ENCODE measurements at regions not wholly inside any gene's neighbourhood (a gene's known extent, or its start where the extent isn't known, plus 50 kb on each side); places are given as distances from the start of the nearest gene placed in this dataset.

DNA sequence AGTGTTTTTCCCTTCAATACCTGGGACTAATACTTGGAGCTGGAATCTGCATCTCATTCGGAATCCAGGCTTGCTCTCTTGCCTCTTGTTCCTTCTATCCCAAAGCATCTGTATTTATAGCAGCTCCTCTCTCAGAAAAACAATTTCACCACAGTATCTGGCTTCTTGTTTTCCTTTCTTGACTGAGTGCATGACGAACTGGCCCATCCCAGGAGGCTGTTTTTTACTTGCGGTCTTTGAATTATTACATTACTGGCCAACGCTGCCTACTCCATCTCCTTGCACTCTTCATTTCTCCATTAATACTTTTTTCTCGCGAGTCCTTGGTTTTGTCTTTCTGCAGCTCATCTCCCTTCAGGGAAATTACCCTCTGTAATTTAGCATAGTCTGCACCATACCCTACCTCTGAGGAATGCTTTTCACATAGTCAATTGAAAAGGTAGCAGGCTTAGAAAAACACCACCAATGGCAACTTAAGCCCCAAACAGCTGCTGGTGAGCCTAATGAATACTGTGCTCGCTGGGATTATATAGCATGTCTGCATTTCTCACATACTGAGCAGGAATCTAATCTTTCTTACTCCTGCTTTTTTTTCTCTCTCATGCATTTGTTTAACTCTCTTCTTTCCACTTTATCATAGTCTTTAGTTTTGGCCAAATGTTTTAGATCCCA is 277.4 kb upstream of the SESN3 start:
- no peak for DNase-seq

DNA sequence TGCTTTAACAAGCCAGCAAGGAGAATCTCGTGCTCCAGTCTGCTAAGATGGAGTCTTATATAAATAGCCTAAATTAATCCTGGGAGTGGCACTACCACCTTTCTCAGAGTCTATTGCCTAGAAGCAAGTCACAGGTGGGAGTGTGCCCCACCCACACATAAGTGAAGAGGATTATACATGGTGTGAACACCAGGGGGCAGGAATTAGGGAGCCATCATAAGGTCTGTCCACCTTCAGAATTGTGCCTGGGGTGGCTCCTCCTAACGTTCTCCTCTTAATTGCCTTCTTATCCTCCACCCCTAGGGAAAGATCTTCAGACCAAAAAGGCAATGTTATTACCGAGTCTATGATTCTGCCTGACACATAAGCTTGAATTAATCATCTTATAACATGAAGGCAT is 276.8 kb upstream of the SESN3 start:
- peak in 1 of 2 donors; percentile 4 for DNase-seq

GRCh38 chr11:95506777-95507176 is 275.8 kb upstream of the SESN3 start:
- no peak for DNase-seq

DNA sequence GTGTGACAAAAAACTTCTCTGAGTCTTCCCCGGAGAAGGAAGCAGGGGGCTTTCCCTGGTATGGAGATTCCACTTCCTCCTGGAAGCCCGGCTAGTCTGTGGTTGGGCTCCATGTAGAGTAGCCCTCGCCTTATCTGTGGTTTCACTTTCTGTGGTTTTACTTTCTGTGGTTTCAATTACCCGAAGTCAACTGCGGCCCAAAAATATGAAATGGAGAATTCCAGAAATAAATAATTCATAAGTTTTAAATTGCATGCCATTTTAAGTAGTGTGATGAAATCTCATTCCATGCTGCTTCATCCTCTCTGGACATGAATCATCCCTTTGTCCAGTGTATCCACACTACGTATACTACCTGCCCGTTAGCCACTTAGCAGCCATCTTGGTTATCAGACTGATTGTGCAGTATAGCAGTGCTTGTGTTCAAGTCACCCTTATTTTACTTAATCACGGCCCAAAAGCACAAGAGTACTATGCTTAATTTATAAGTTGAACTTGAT is 275.0 kb upstream of the SESN3 start:
- no peak for DNase-seq

DNA sequence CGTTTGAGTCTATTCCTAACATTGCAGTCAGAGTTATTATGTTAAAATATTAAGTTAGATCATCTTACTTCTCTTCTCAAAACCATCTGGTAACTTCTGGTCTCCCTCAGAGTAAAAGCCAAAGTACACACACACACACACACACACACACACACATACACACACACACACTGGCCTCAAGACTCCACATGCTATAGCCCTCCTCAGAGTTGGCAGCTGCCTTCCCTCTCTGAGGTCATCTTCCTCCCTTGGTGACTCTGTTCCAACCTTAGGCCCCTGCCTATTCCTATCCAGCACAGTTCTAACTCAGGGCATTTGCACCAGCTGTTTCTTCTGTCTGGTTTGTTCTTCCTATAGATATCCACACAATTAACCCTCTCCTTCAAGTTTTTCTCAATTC is 272.0 kb upstream of the SESN3 start:
- no peak for DNase-seq

DNA sequence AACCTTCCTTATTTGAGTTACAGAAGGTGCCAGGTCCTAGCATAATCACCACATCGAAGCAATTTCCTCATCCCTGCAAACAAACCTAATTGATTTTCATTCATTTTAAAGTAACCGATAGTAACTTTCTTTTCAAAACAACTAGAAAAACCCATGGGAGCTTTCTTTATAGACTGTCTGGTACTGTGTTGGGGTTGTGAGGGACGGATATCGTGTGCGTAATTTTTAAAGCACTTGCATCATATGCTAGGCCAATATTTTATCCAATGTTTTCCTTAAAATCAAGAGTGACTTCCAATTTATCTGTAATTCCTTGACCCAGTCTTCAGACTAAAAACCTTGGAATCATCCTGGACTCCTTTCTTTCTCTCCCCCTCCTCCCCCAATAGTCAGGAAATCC is 271.5 kb upstream of the SESN3 start:
- DNase-seq, result no peak

DNA sequence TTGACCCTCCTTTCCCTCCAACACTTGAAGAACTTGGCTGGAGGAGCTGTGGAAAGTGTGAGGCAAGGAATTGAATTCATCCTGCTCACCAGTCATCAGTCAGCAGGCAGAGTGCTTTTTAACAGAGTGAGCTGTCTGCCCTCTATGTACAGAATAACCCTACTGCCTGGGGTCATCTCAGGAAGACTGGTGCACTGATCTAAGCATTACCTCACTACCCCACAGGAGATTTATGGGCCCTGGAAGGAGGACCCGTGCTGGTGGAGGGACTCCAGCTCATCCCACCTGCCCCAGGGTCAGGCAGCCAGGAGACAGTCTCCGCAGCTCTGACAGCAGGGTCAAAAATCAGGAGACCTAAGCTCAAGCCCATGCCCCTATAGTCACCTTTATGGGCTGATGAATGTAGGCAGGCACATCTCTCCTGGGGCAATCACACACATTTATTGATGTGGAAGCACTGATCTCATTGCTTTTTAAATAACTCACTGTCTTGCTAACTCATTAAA is 270.8 kb upstream of the SESN3 start:
- DNase-seq, result no peak

GRCh38 chr11:95500466-95500865 is 269.5 kb upstream of the SESN3 start:
- DNase-seq, result no peak

DNA sequence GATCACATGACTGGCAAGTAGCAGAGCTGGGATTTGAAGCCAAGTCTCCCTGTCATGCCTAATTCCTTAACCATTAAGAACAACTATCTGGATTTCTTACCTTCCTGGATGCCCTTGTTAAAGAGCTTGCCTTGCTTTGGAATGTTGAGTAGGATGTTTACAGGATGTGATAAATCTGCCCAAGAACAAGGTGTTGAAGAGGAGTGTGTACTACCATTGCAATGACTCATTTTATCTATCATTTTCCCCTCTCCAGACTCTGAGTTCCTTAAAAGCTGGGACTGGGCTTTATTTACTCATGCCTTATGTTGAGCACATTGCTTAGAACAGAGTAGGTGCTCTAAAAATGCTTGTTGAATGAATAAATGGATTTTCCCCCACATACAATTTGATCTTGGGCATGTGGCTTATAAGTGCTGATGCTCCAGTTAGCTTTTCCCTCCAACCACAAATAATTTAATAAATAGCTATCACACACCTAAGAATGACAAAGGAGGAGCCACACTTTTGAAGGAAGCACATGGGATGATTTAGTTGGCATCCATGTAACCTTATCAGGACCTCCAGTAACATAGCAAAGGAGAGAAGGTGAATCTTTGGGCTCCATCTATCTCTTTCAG is 268.6 kb upstream of the SESN3 start:
- no peak for DNase-seq

DNA sequence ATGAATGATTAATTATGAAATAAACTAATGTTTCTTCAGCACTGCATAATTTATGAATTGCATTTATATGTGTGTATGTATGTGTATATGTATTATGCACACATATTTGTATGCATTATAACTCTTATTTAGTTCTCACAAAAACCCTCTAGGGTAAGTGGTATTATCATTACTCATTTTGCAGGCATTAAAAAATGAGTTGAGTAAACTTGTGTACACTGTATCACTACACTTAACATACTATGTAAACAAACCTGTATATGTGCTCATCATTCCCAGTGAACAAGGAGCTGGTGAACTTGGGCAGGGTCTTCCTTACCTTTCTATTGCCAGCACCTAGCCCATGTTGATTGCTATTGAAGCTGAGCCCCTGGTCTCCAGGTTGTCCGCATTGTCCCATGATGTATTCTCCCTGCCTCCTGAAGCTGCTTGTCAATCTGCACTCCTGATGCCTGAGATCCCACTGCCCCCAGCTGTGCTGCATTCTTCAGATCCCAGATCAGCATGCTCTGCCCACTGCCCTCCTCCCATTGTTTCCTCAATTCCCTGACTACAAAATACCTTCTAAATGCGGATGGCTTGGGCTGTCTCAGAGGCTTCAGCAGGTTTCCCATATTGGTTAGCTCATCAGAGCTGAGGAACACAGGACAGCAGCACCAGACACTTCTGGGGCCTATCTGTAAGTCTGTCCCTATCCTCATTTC is 267.9 kb upstream of the SESN3 start:
- DNase-seq, result no peak

GRCh38 chr11:95496901-95497300 is 265.9 kb upstream of the SESN3 start:
- DNase-seq, result no peak

DNA sequence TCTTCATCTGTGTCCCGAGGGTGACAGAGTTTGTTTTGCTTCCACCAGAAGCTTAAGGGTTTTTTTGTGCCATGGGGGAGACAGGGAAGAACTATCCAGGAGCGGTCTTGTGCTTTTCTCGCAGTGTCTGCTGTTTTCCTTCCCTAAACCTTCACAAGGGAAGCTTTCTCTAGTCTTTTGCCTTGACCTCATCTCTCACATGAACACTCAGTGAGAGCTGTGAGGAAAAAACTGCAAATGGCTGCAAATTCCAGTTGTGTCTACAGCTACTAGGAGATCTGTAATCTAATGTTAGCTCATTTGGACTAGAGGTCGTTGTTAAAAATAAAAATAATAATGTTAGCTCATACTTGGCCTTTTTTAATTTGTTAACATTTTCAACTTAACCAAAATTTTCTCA is 264.7 kb upstream of the SESN3 start:
- no peak for DNase-seq

DNA sequence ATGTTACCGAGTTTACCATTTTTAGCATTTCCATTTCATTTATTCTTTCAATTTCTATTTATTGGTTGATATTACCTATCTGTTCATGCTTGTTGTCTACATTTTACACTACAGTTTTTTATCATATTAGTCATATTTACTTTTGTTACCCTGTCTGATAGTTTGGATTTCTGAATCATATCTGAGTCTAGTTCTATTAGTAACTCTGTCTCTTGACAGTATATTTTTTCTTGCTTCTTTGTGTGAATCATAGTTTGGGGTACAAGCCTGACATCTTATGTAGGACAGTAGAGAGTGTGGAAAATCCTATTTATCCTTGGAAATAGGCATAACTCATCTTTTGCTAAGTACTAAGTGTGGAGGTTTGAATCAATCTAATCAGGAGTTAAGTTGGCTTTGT is 263.9 kb upstream of the SESN3 start:
- DNase-seq, result no peak

GRCh38 chr11:95494167-95494566 is 263.2 kb upstream of the SESN3 start:
- DNase-seq, result no peak

GRCh38 chr11:95490625-95491024 is 259.6 kb upstream of the SESN3 start:
- no peak for DNase-seq

DNA sequence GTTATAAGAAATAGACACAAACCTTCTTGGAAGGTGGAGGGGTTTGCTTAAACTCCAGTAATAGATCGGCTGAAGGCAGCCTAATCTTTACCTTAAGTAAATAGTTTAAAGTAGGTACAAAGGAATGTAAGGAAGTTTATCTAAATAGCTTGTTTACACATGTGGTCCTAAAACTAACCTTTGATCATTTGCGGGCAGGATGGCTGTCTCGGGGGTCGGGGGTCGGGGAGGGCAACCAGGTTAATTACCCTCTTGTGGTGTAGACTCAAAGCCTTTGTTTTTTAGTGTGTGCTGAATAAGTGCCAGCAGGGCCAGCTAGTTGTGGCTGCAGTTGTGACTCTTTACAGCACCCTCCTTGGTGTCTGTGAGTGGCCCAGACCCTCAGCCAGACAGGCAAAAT is 256.9 kb upstream of the SESN3 start:
- DNase-seq, result no peak

DNA sequence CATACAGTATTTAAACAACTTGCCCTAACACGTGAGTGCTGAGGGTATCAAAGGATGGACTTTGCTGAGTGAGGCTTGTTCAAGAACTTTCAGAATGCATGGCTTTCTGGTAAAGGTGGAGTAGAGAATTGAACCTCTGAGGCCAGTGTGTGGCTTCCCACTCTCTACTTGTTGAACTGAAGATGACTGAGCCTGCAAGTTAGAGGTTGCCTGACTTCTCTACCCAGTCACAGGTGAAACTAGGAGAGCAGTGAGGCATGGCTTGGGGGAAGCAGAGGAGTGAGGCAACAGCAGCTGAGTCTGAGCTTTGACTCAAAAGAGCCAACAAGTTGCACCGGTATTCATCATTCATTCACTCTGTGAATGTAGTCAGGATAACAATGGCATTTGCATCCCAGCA is 256.4 kb upstream of the SESN3 start:
- no peak for DNase-seq

DNA sequence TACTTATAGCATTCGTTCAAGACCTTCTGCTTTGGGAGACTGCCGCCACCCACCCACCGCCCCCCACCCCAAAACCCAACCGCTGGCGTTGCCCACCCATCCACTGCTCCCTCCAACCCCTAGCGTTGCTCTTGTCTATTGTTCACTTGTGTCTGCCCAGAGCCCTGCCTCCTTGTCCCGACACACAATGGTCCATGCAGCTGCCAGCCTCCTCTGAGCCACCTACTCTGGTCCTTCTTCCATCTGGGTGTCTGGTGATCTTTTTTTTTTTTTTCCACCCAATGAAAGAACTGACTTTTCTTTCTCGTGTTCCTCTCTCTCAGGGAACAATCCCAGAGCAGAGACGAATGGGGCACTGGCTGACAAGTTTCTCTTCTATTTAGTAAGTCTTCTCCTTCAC is 256.0 kb upstream of the SESN3 start:
- no peak for DNase-seq

DNA sequence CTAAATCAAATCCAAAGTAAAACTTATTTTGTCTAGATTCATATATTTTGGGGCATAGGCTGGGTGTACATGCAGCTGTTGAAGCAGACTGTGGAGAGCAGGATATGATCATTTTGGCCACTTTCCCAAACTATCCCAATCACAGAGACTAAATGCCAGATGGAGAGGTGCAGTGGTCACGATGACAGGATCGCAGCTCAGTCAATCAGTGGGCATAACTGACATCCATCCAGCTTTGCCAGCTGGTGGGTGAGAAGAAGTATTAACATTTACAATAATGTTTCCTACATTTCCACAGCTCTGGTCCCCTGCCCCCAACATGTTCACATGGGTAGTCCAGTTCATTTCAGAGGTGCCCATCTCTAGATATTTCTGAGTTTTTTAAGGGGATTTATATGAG is 255.5 kb upstream of the SESN3 start:
- no peak for DNase-seq

DNA sequence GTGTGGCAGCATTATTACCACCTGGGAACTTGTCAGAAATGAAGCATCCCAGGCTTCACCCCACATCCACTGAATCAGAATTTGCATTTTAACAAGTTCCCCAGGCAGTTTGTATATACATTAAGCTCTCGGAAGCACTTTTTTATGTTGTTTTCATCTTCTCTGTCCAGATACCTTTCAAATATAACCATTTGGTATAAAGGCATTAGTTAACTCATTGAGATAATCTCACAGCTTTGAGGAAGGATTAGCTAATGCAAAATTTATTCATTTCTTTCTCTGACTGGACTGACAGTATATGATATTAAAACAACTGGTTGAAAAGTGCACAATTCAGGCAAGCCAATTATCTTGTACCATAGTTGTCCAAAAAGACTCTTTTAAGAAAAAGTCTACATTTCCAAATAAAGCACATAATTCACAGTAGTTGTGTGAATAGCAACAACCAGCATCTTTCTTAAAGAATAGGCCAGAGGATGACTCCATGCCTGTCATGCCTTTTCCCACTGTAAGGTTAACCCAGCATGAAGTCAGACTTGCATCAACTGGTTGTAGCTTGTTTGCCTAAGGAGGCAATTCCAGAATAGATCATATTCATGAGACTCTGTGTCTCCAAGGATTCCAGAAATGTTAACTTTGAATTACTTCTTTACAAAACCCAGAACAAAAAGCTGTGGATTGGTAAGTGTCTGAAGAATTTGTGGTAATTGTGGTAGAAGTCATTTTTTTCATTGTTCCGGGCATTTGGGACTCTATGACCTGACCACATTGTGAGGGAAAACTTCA is 254.3 kb upstream of the SESN3 start:
- DNase-seq, result no peak

GRCh38 chr11:95483339-95483738 is 252.3 kb upstream of the SESN3 start:
- DNase-seq, result no peak

GRCh38 chr11:95478003-95478402 is 247.0 kb upstream of the SESN3 start:
- DNase-seq, result no peak

DNA sequence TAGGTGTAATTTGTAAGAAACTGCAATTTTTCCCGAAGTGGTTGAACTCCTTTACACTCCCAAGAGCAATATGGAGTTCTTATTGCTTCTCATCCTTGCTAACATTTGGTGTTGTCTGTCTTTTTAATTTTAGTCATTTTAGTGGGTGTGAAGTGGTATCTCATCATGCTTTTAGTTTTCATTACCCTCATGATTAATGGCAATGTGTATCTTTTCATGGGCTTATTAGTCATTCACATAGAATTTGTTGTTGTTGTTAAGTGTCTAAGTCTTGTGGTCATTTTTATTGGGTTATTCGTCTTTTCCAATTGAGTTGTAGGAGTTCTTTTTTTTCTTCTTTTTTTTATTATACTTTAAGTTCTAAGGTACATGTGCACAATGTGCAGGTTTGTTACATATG is 238.3 kb upstream of the SESN3 start:
- DNase-seq, result no peak
